ENCODE measurements at regions not wholly inside any gene's neighbourhood (a gene's known extent, or its start where the extent isn't known, plus 50 kb on each side); places are given as distances from the start of the nearest gene placed in this dataset.
"Not testable (repeated sequence)": the region's sequence is repeated elsewhere in the genome, so short reads cannot be mapped to it uniquely, and the experiment has no call there.

- no peak for DNase-seq (ENCODE audit: low spot score)
Observed at GRCh38 chr5:162209005-162209605, 141.5 kb downstream of the GABRG2 start.

- no peak for DNase-seq (ENCODE audit: low spot score)
Observed at GRCh38 chr5:162214551-162214950, 147.0 kb downstream of the GABRG2 start.

GRCh38 chr5:162217037-162217436 is 149.5 kb downstream of the GABRG2 start:
- no peak for DNase-seq (ENCODE audit: low spot score)

DNA sequence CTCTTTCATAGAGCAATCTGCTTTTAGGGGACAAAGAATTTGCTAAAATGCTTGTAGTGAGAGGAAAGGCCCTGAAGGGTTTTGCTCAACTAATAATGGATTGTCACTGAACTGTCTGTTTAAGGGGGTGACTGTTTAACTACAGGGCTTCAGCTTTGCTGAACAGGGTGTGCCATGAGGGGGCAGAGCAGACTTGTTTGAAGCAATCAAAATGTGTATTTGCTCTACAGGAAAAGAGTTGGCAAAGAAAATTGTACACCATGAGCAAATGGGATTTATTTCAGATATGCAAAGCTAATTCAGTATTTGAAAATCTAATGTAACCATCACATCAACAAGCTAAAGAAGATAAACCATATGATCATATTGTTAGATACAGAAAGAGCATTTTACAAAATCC is 154.3 kb downstream of the GABRG2 start:
- no peak for DNase-seq (ENCODE audit: low spot score)

DNA sequence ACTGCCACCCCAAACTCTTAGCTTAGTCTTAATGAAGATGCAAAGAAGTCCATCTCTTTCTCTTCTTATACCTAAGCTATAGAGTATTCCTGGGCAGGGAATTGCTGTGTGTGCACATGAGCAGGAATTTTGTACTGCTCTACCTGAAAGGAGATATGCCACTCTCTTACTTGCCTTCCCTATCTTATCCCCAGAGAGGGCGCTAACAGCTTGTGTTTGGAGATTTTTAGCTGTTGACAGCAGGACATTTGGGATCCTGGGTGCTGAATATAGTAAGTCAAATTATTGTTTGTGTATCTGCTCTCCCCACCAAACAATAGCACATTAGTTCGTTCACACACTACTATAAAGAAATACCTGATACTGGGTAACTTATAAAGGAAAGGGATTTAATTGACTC is 159.5 kb downstream of the GABRG2 start:
- DNase-seq (ENCODE audit: low spot score), result no peak

GRCh38 chr5:162230348-162230747 is 162.8 kb downstream of the GABRG2 start:
- DNase-seq (ENCODE audit: low spot score), result no peak

DNA sequence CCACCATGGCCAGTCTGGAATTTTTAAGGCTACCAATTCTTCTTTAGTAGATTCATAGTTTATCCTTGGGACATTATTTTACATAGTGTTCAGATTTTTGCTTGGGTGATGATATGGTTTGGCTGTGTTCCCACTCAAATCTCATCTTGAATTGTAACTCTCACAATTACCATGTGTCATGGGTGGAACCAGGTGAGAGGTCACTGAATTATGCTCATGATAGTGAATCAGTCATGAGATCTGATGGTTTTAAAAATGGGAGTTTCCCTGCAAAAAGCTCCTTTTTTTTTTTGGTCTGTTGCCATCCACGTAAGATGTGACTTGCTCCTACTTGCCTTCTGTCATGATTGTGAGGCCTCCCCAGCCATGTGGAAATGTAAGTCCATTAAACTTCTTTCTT is 163.9 kb downstream of the GABRG2 start:
- no peak for DNase-seq (ENCODE audit: low spot score)

DNA sequence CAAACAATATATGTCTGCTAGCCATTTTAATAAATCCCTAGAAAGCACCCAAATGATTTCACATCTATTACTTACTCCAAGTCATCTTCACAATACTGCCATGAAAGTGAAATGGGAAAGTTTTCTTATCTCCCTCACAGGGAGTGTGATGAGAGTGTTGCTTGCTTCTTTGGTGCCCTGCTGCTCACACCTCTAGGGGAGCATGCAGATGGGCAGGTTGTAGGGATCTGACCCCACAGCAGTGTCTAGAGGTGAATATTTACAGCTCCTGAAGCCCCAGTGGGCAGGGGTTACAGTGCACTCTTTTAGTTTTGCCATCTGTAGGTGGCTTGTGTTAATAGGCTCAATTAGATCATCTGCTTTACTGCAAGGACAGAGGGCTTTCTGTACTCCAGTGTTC is 173.2 kb downstream of the GABRG2 start:
- DNase-seq (ENCODE audit: low spot score), result no peak

DNA sequence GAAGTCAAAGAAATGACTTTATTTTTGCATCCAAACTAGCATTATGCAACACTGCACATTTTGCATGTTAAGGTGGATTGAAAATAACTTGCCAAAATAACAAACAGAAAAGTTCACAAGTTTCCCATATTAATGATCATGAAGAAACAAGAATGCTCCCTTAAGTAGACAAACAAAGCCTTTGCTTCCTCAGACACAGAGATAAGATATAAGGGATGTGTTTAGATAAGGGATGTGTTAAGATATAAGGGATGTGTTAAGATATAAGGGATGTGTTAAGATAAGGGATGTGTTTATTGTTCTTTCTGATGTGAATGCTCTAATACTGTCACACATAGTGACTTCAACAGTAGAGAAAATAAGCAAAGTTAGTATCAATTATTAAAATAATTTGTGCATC is 174.8 kb downstream of the GABRG2 start:
- no peak for DNase-seq (ENCODE audit: low spot score)

DNA sequence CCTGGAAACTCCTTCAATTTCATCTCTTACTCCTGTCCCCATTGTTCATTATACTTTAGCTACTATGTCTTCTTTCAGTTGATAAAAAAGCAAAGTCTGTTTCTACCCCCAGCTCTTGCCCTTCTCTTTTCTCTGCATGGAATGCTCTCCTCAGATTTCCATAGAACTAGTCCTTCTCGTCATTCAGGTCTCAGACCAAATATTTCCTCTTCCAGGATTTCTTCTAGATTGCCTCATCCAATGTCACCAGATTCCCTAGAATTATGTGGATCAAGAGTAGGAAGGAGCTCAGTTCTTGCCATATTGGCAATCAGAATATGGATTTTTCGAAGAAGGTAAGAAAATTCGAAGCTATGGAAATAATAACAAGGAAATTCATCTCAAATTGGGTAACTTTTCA is 176.1 kb downstream of the GABRG2 start:
- DNase-seq (ENCODE audit: low spot score), result no peak

- DNase-seq (ENCODE audit: low spot score), result no peak
Observed at GRCh38 chr5:162248107-162248713, 180.6 kb downstream of the GABRG2 start.

GRCh38 chr5:162256711-162257110 is 189.1 kb downstream of the GABRG2 start:
- no peak for DNase-seq (ENCODE audit: low spot score)

DNA sequence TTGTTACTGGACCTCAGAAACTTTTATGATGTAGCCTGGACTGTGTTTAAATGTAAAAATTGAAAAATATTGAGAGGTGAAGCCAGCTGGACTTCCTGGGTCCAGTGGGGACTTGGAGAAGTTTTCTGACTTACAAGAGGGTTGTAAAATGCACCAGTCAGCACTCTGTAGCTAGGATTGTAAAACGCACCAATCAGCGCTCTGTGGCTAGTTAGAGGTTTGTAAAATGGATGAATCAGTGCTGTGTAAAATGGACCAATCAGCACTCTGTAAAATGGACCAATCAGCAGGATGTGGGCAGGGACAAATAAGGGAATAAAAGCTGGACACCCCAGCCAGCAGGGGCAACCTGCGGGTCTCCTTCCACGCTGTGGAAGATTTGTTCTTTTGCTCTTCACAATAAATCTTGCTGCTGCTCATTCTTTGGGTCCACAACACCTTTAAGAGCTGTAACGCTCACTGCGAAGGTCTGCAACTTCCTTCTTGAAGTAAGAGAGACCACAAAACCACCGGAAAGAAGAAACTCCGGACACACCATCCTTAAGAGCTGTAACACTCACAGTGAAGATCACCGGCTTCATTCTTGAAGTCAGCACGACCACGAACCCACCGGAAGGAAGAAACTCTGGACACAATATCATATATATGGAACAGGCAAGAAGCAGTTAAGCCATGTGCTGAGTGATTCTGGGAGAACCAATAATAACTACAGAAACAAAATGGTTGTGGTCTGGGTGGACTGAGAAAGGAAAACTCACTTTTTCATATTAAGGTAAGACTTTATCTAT is 201.3 kb downstream of the GABRG2 start:
- no peak for DNase-seq (ENCODE audit: low spot score)

- DNase-seq (ENCODE audit: low spot score), result no peak
Observed at GRCh38 chr5:162272417-162272816, 204.8 kb downstream of the GABRG2 start.

GRCh38 chr5:162274679-162275078 is 207.1 kb downstream of the GABRG2 start:
- DNase-seq (ENCODE audit: low spot score), result no peak

GRCh38 chr5:162275387-162275786 is 207.8 kb downstream of the GABRG2 start:
- DNase-seq (ENCODE audit: low spot score), result not testable (repeated sequence)

DNA sequence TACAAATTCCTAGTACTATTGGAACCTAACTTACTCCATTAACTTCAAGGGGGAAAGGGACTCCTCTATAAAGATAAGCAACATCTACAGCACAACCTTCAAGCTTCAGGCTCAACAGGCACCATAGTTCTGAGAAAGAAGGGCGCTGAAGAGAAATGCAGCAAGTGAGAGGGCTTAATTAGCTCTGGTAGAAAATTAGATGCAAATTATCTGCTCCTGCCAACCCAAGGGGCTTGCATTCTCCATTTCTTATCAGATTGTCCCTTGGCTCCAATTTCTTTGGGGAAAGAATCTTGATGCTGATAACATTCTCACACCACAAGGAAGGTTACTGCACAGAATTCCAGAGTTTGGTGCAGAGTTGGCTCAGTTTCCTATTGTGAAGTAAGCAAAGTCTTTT is 214.6 kb downstream of the GABRG2 start:
- DNase-seq (ENCODE audit: low spot score), result no peak

GRCh38 chr5:162283609-162284008 is 216.0 kb downstream of the GABRG2 start:
- no peak for DNase-seq (ENCODE audit: low spot score)

DNA sequence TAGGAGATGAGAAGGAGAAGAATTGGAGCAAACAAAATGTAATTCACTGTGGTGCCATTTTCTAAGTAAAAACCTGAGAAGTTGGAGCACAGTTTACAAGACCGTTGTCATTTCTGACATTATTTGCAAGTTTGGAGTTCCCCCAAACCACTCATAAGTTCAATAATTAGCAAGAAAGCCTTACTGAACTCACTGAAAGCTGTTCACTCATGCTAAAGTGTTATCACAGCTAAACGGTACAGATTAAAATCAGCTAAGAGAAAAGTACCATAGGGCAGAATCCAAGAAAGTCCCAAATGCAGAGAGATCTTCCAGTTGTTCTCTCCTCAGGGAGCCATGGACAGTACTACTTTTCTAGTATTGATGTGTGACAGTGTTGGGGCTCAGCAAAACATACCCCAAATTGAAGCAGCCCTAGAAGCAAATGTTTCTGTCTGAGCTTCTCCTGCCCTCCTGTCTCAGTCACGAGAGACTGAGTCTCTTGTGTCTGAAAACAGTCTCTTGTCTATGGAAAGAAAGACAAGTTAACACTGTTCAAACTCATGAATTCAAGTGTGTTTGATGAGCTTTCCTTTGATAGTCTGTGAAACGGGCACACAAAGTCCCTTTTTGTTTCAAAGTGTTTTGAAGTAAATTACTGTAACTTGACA is 221.2 kb downstream of the GABRG2 start:
- DNase-seq (ENCODE audit: low spot score), result no peak

GRCh38 chr5:162289489-162289888 is 221.9 kb downstream of the GABRG2 start:
- DNase-seq (ENCODE audit: low spot score), result no peak

DNA sequence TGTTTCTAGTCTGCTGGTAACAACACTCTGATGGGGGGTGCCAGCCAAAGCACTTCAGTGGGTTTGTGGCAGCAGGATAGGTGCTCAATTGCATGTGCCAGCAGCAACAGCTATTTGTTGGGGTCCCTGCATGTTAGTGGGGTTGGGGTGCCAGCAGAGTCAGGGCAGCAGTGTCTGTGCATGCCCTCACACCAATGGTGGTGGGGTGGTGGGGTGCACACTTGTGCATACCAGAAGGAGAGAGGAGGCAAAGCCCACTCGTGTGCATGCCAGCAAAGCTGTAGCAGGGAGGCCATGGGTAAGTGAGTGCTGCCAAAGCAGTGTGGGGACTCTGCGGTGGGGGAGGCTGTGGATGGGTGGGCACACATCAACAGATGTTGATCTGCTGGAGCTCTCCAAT is 232.2 kb downstream of the GABRG2 start:
- no peak for DNase-seq (ENCODE audit: low spot score)

DNA sequence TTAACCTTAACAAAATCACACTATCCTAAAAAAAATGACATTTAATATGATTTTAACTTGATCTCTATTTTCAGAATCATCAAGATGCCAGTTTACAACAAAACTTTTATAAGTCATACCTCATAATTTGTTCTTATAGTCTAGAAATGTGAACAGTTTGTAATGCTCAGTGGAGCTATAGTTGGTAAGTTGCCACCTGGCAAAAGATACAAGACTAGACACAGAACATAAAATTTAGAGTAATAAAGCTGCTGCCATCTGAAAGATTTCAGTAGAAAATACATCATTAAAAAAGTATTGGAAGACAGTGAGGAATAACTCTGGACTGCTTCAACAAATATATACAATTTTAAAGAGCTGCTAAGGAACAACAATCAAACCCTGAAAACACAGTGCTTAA is 233.8 kb downstream of the GABRG2 start:
- no peak for DNase-seq (ENCODE audit: low spot score)

DNA sequence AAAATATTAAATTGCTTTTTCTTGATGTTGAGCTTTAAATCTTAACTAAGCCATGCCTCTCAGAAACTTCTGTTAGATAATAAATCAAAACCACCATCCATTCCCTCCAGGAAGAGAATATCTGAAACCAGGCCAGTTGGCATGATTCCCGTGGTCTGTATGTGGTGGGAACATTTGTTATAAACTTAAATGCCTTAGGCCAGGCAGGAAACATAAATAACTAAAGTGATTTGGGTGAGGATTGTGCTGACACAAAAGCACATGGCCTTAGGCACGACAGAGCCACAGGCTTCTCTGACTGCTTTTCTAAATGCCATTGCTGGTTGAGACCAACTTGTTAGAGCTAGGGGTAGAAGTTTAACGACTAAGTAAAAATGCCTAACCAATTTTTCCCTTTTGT is 255.9 kb downstream of the GABRG2 start:
- no peak for DNase-seq (ENCODE audit: low spot score)
